ENCODE measurements at regions not wholly inside any gene's neighbourhood (a gene's known extent, or its start where the extent isn't known, plus 50 kb on each side); places are given as distances from the start of the nearest gene placed in this dataset.

DNA sequence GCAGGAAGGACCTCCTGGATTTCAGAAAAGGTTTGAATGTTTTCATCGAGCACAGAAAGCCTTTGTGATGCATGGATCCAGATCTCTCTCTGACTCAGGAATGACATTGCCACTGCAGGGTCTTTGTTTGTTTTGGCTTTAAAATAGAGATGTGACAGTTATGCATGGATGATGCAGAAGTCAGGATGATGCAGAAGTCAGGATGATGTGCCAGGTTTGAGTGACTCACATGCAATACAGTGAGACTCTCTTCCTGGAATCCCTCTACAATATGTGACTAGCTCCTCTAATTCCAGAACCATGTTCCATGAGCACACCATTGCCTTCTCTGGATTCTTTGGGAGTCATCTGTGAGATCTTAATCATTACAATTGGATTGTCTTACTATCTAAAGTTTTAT lies 177.9 kb upstream of the RAB6C start:
- Histone ChIP-seq H3K4me1 (ENCODE audit: insufficient read depth, low read length) (no peaks in the 10 kb centered on the region), H2AFZ (ENCODE audit: low read length) (no peak overlapping the region), H3K27me3 (ENCODE audit: control insufficient read depth in 1 of 2, insufficient read depth in 2 of 2, low read length in 2 of 2) (peaks cover 8 to 32% of the 10 kb centered on the region in 2 experiments), H3K4me2 (ENCODE audit: low read depth, low read length) (no peak overlapping the region), H3K9me3 (ENCODE audit: low read length) (no peaks in the 10 kb centered on the region), H3K79me2 (ENCODE audit: insufficient read depth, low read length) (no peaks in the 10 kb centered on the region), H3K27ac (ENCODE audit: extremely low read length, insufficient read depth, low read length) (no peak overlapping the region), H4K20me1 (ENCODE audit: insufficient read depth, low read length) (no peaks in the 10 kb centered on the region; the same call in 1 of the 2 replicates), H3K36me3 (replicated peaks in 1 of 2; ENCODE audit: control insufficient read depth in 1 of 2, insufficient read depth in 2 of 2, low read length in 2 of 2) (no peaks in the 10 kb centered on the region), H3K9ac (ENCODE audit: insufficient read depth, low read depth, low read length) (no peak overlapping the region), H3K4me3 (replicated peaks in 1 of 3; ENCODE audit: insufficient read depth in 1 of 3, low read depth in 2 of 3, low read length in 3 of 3) (no peak overlapping the region)
- in situ Hi-C loops (cut with HindIII; ENCODE audit: extremely low pct_ligation_motif_present, low pct_unique_long_range_greater_than_20kb), result no loop called here
- ChIA-PET CTCF (ENCODE audit: low intra/inter-chr PET ratio, low total read pairs) (no interaction called here), POLR2A (no interaction called here)
- ATAC-seq, result no peak
- TF ChIP-seq, protein P1, sequence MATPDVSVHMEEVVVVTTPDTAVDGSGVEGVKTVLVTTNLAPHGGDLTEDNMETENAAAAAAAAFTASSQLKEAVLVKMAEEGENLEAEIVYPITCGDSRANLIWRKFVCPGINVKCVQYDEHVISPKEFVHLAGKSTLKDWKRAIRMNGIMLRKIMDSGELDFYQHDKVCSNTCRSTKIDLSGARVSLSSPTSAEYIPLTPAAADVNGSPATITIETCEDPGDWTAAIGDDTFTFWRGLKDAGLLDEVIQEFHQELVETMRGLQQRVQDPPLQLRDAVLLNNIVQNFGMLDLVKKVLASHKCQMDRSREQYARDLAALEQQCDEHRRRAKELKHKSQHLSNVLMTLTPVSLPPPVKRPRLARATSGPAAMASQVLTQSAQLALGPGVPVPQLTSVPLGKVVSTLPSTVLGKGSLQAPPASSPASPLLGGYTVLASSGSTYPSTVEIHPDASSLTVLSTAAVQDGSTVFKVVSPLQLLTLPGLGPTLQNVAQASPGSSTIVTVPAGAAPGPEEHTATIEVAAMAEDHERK (CRISPR knock-in tag; IDR thresholded peaks at IDR 0.05; ENCODE audit: low read depth), result no peak
- TF ChIP-seq, protein P2, sequence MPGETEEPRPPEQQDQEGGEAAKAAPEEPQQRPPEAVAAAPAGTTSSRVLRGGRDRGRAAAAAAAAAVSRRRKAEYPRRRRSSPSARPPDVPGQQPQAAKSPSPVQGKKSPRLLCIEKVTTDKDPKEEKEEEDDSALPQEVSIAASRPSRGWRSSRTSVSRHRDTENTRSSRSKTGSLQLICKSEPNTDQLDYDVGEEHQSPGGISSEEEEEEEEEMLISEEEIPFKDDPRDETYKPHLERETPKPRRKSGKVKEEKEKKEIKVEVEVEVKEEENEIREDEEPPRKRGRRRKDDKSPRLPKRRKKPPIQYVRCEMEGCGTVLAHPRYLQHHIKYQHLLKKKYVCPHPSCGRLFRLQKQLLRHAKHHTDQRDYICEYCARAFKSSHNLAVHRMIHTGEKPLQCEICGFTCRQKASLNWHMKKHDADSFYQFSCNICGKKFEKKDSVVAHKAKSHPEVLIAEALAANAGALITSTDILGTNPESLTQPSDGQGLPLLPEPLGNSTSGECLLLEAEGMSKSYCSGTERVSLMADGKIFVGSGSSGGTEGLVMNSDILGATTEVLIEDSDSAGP (CRISPR knock-in tag; IDR thresholded peaks at IDR 0.05; ENCODE audit: borderline replicate concordance), result no peak
- TF ChIP-seq TBX3 (IDR thresholded peaks at IDR 0.05; ENCODE audit: borderline replicate concordance) (no peak), HNRNPL (IDR thresholded peaks at IDR 0.05; ENCODE audit: low read depth, low read length) (no peak)
- TF ChIP-seq, protein P3, sequence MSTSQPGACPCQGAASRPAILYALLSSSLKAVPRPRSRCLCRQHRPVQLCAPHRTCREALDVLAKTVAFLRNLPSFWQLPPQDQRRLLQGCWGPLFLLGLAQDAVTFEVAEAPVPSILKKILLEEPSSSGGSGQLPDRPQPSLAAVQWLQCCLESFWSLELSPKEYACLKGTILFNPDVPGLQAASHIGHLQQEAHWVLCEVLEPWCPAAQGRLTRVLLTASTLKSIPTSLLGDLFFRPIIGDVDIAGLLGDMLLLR (CRISPR knock-in tag; IDR thresholded peaks at IDR 0.05), result no peak
- FAIRE-seq, result no peak
- intact Hi-C loops (cut with micrococcal nuclease; ENCODE audit: unreplicated experiment), result no loop called here
- DNase-seq (ENCODE audit: low spot score), result no peak
- WGBS (ENCODE audit: low lambda C conversion rate), result 0% methylated on average over 1 of the region's 1 CpG
- no TSS peak for BruUV-seq (replicated peaks)
